ENCODE measurements at regions not wholly inside any gene's neighbourhood (a gene's known extent, or its start where the extent isn't known, plus 50 kb on each side); places are given as distances from the start of the nearest gene placed in this dataset.

- DNase-seq: no peak
These were observed 353.1 kb upstream of the ANO5 start for GRCh38 chr11:21839796-21840195.

DNA sequence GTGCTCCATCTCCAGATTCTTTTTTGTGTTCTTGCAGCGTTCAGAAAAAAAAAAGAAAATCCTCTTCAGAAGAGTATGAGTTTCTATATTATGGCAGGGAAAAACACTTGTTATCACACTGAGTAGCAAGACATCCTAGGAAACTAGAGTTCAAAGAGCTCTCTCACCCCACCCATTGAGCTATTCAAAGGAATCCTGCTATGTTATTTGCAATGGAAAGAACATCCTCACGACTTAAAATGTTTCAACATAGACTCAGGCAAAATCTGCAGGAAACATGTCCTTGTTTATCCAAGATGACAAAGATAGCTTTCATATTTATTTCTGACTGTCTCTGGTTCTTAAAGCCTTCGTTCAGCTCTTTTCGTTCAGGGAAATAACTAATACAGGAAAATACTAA lies 331.6 kb upstream of the ANO5 start:
- DNase-seq: no peak

GRCh38 chr11:21865541-21865940 lies 327.3 kb upstream of the ANO5 start:
- DNase-seq: no peak

DNA sequence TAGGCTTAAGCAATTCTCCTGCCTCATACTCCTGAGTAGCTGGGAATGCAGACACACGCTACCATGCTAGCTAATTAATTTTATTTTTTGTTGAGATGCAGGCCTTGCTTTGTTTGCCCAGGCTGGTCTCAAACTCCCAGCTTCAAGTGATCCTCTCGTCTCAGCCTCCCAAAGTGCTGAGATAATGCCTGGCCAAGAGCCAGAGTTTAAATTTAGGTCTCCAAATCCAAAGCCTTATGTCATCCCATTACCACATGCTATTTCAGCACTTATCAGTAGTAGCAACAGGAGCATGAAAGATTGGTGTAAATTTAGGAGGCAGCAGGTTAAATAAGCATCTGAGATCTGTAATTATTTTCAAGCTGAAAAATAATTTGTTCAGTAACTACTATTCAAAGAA lies 326.1 kb upstream of the ANO5 start:
- DNase-seq: no peak

GRCh38 chr11:21877151-21877550 lies 315.7 kb upstream of the ANO5 start:
- DNase-seq: no peak

- DNase-seq: no peak
These were observed 309.5 kb upstream of the ANO5 start for GRCh38 chr11:21883354-21883753.

GRCh38 chr11:21888814-21889213 lies 304.1 kb upstream of the ANO5 start:
- DNase-seq: no peak

DNA sequence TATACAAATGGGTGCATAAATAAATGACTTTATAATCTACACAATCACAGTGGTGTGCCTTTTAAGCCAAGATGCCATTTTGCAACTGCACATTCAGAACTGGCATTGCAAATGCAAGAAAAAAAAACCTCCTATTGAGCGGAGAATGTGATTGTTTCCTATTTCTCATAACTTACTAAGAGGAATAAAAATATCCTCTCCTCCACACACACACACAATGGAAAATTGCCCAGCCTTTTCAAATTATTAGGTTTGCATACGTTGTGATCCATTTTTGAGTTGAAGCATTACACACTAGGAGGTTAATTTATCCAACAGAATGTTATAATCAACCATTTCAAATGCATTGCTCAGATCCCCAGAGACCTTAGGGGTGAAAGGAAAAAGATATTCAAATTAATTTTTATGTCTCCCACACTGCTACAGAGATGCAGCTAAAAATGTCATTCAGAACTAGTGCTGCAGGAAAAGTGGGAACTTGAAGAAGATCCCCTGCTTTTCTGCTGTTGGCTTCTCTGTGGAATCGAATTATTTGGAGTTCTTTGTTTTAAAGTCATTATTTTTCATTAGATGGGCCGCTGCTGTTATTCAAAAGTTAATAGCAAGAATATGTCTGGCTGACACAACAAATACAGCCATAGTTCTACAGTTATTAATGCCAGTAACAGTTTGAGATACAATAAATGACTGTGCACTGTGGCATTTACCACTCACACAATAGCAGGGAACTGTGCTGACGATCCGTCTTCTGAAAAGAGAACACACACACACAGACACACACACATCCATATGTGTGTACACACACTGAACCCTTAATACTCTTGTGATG lies 299.9 kb upstream of the ANO5 start:
- DNase-seq: no peak

- no peak for DNase-seq
These were observed 299.4 kb upstream of the ANO5 start for GRCh38 chr11:21893565-21893867.

DNA sequence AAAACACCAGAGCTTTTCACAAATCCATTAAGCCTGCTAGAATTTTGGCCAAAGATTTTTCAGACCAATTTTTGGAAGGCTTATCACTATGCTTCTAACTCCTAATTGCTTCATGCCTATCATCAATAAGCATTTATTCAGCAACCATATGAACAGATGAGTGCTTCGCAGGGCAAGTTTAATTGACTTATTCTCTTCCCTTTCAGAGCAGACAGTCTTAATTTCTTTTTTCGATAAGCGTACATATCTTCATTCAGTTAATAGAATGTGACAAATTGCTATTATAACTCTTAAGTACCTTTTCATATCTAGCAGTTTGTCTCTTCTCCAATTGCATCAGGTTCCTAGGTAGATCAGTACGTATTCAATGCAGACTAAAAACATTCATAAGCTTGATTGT lies 298.4 kb upstream of the ANO5 start:
- DNase-seq: no peak

DNA sequence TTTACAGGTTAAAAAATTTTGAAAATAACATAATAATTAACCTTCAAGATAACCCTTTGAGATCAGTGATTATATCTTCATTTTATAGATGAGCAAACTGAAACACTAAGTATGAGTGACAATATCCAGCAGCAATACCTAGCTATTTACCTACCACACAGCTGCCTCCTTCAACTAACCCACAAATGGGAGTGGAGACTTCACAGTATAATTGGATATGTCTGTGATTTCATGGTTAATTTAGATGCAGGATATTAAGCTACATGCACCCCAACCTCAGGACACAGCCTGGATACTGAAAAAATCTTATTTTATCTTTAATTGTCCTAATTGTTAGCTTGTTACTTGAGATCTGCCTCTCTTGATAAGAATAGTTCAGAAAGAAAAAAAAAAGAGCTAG lies 297.2 kb upstream of the ANO5 start:
- DNase-seq: no peak

DNA sequence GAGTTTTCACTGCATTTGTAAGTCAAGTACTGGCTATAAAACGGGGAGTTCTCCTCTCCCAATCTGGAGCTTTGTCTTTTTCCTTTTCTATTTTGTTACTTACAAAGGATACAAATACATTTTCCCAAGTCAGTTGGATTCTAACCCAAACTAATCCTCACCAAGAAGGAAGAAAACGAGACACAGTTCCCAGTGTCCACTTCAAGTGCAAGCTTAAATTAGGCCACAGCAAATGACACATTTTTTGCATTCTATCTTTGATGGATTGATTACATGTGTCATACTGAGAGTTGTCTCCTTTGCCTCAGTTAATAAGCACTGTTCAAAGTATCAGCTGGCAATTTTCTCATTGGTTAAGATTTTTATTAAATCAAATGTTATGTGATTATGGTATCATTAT lies 296.7 kb upstream of the ANO5 start:
- no peak for DNase-seq

DNA sequence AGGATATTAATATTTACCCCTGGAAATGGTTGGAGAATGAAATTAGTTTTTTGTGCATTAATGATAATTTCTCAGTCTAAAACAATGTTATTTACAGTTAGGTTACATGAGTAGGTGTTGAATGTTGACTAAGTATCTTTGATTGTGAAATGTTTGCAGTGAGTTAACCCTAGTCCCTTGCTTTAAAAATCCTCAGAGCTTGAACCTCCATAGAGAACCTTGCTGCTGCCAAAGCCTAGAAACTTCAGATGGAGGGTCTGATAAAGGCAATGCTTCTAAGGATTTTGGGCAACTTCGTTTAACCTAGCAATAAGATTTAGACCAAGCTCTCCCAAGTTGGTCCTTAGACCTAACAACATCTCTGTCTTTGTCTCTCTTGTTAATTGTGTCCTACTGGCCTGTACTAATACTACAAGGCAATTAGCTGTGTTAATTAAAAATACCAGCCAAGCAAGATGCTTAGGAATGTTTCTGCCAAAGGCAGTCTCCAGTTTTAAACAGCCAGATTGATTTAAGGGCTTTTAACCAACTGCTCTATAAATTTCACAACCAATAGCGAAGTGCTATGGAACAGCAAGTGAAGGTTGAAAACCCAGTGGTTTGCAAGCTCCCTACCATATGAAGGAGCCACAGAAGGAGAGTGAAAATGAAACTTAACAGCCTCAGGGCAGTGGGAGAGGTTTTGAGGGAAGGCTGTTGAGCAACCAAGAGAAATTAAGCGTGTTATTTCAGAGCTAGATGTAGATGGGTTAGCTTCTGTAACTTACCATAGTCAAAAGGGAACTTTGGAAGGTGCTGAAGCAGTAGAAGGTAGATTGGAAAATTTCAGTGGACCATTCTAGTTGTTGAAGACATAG lies 295.9 kb upstream of the ANO5 start:
- no peak for DNase-seq

GRCh38 chr11:21897752-21898151 lies 295.1 kb upstream of the ANO5 start:
- DNase-seq: no peak

- DNase-seq: no peak
These were observed 284.7 kb upstream of the ANO5 start for GRCh38 chr11:21908211-21908610.

DNA sequence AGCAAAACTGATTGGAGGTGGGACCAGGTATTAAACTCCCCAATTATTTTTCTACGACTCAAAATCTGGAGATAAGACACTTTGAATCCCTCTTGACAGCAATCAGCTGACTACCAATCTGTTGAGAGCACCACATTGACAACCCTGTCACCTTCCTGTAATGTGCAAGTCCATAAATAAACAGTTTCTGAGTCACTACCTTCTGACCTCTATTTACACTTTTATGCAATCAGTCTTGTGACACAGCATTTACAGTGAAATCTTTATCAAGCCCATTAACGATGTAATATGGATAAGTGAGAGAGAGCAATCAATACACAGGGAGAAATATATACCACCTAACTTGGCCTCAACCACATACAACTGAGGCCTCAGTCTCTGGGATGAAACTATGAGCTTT lies 283.7 kb upstream of the ANO5 start:
- DNase-seq: no peak

DNA sequence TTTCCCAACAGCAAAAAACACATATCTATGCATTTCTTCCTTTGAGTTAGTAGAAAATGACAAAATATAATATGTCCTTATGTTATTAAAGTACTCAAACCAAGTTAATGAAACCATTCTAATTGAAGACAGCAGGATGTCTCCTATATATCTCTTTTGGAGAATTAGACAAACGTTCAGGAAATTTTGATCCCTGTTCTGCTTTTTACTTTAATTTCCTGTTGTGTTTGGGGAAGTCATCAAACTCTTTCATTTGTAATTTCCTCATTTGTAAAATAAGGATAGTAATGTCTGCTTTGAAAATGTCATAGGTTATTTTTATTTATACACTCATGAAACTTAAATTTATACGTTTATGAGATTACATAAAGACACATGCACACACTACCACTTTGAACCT lies 281.8 kb upstream of the ANO5 start:
- DNase-seq: no peak

- DNase-seq: no peak
These were observed 280.6 kb upstream of the ANO5 start for GRCh38 chr11:21912285-21912684.

- no peak for DNase-seq
These were observed 271.7 kb upstream of the ANO5 start for GRCh38 chr11:21921151-21921550.

- DNase-seq: no peak
These were observed 268.6 kb upstream of the ANO5 start for GRCh38 chr11:21924262-21924661.

- DNase-seq: no peak
These were observed 265.3 kb upstream of the ANO5 start for GRCh38 chr11:21927628-21928027.

- DNase-seq: no peak
These were observed 264.0 kb upstream of the ANO5 start for GRCh38 chr11:21928847-21929246.

- DNase-seq: no peak
These were observed 262.5 kb upstream of the ANO5 start for GRCh38 chr11:21930408-21930807.

- no peak for DNase-seq
These were observed 261.3 kb upstream of the ANO5 start for GRCh38 chr11:21931436-21932101.
